BE2C (cell line): ENCODE measurements at regions not wholly inside any gene's neighbourhood (a gene's known extent, or its start where the extent isn't known, plus 50 kb on each side); places are given as distances from the start of the nearest gene placed in this dataset.
A peak's percentile ranks its signal among the peaks of the same experiment; 100 is the strongest.

Experiments
- DNase-seq: peaks from one replicate; pipeline ENCODE4 v3.0.0-alpha.2; 2020
- H3K27me3 ChIP-seq: fragments of 250-450 bp; sonication (Bioruptor Pico); 2 replicates; pipeline ENCODE4 v1.5.1; 2020; ENCODE audit warnings: mild to moderate bottlenecking
- H3K36me3 ChIP-seq: fragments of 250-450 bp; sonication (Bioruptor Pico); 2 replicates; pipeline ENCODE4 v1.5.1; 2020; ENCODE audit warnings: mild to moderate bottlenecking
- H3K4me1 ChIP-seq: fragments of 250-450 bp; sonication (Bioruptor Pico); 2 replicates; pipeline ENCODE4 v1.5.1; 2020
- H3K4me3 ChIP-seq: 2 replicates; pipeline ENCODE4 v1.5.1; 2011; ENCODE audit warnings: low read depth, low read length
- H3K9me3 ChIP-seq: fragments of 250-450 bp; sonication (Bioruptor Pico); 2 replicates; pipeline ENCODE4 v1.5.1; 2020
- TF ChIP-seq, protein P1 (sequence below): IDR thresholded peaks from 2 replicates; pipeline ENCODE4 v1.5.1; 2012; ENCODE audit warnings: mild to moderate bottlenecking, low read depth, low read length

DNA sequence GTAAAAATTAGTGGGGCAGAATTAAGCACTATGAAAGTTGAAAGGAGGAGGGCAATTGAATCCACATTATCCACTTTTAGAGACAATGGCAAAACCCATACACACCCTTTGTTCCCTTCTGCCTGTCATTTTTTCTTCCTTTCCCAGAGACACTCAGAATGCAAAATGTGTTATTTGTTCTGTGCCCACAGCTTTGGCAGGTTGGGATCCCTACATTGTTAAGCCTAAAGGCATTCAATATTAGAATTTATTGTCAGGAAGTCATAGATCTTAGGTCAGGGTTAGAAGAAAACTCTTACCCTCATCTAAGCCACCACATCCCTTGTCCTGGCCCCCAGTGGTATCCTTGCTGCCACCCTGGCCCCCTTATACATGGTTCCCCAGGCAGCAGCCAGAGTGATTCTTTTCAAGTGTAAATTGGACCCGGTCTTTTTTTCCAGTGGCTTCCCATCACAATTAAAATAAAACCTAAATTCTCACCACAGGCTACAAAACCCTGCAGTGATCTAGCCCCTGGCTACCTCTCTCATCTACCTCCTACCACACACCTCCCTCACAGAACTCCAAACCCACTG is 470.1 kb upstream of the ATP11B start:
- Histone ChIP-seq H3K4me3 (no peak overlapping the region), H3K4me1 (0 out of 2 replicates have a peak, but pooled peaks cover 4% of the 10 kb centered on the region), H3K9me3 (no peaks in the 10 kb centered on the region), H3K36me3 (no peaks in the 10 kb centered on the region), H3K27me3 (no peaks in the 10 kb centered on the region)
- TF ChIP-seq, protein P1, sequence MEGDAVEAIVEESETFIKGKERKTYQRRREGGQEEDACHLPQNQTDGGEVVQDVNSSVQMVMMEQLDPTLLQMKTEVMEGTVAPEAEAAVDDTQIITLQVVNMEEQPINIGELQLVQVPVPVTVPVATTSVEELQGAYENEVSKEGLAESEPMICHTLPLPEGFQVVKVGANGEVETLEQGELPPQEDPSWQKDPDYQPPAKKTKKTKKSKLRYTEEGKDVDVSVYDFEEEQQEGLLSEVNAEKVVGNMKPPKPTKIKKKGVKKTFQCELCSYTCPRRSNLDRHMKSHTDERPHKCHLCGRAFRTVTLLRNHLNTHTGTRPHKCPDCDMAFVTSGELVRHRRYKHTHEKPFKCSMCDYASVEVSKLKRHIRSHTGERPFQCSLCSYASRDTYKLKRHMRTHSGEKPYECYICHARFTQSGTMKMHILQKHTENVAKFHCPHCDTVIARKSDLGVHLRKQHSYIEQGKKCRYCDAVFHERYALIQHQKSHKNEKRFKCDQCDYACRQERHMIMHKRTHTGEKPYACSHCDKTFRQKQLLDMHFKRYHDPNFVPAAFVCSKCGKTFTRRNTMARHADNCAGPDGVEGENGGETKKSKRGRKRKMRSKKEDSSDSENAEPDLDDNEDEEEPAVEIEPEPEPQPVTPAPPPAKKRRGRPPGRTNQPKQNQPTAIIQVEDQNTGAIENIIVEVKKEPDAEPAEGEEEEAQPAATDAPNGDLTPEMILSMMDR, result no peak
- DNase-seq, result no peak

DNA sequence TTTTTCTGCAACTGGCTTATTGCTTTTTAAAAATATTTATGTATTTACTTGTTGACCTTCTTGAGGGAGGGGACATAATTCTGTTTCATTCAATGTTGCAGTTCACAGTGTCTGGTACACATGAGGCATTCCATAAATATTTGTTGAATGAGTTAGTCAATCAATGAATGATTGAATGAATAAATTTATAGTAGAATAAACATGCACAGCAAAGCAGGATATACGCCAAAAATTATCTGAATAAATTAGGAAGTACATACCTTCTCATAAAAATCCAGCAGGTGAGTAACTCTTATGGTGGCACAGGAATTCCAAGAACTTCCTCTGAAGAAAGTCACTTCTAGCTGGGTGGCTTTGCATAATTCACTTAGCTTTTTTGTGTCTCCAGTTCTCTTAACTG is 469.4 kb upstream of the ATP11B start:
- 0 out of 2 replicates have a peak, but pooled peaks cover 4% of the 10 kb centered on the region for H3K4me1 ChIP-seq
- H3K27me3 ChIP-seq, result no peaks in the 10 kb centered on the region
- TF ChIP-seq, protein P1, result no peak
- DNase-seq, result no peak
- no peak overlapping the region for H3K4me3 ChIP-seq
- no peaks in the 10 kb centered on the region for H3K36me3 ChIP-seq
- no peaks in the 10 kb centered on the region for H3K9me3 ChIP-seq

DNA sequence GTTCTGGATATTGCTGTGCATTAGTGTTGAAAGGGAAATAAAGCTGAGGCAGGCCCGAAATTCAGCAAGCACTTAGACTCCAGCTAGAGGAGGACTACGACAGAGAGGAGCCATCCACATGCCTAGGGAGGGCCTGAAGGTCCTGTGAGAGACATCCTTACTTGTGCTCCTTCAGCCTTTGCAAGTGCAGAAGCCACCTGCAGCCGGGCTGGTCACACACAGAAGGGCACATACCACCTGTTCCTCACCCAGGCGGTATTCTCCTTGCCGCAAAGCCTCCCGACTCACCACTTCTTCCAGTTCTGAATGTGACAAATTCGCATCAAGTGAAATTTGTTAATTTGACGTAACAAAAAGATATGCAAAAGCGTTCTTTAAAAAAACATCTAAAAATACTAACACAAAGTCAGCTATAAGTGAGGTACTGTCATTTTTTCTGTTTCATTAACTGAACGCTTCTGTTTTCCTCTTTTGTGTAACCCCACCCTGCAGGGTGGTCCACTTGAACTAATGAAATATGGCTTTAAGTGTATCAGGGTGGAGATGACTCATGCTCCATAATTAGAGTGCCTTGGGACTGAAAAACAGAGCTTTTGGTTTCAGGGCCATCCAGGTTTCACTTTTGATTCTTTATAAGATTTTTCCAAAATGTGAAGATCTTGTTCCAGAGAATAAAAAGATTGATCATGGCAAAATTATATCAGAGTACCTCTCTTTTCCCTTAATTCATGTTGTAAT is 467.9 kb upstream of the ATP11B start:
- H3K4me3 ChIP-seq, result no peak overlapping the region
- peaks cover 4% of the 10 kb centered on the region; the same call in 1 of the 2 replicates for H3K4me1 ChIP-seq
- TF ChIP-seq, protein P1, result no peak
- H3K36me3 ChIP-seq, result no peaks in the 10 kb centered on the region
- H3K9me3 ChIP-seq, result no peaks in the 10 kb centered on the region
- no peaks in the 10 kb centered on the region for H3K27me3 ChIP-seq
- DNase-seq, result no peak

DNA sequence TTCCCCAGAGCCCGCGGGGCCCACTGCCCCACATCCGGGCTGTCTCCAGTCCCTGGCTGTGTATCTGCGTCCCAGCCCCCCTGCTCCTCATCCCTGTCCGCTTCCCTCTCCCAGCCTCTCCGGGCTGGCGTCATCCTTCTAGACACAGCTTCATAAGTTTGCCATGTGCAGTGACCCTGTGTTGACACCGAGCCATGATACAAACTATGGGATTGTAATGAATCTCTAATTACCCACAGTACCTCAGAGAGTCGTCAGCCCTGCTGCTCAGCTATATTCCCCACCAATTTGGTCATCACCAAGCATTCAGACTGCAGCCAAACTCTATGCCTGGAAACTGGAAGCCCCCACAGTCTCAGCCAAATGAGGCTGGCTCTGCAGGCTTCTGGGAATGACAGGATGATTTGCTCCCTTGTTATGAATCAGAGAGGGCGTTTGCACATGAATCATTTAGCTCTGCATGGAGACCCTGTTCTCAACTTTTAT is 466.1 kb upstream of the ATP11B start:
- Histone ChIP-seq H3K4me1 (peaks cover 4% of the 10 kb centered on the region), H3K36me3 (no peaks in the 10 kb centered on the region), H3K9me3 (no peaks in the 10 kb centered on the region), H3K4me3 (peak overlapping the region; percentile 42), H3K27me3 (no peaks in the 10 kb centered on the region)
- peak; percentile 83 for DNase-seq
- TF ChIP-seq, protein P1, result no peak

DNA sequence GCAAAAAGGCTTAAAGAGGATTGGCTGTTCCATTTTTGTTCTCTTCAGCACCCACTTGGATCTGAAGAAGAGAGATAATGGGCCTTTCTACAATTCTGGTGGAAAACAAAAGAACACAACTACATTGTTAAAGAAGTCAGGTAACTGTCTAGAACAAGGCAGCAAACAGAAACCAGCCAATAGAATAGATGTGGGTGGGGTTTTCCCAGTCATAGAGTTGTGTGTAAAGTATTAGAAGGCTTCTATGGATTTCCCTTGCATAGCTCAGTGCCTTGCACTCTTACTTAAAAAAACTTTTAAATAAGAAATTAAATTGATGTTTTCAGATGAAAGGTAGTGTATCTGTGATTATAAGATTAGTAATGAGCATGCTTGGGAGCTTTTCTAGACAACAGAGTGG is 462.7 kb upstream of the ATP11B start:
- H3K4me1 ChIP-seq, result peaks cover 4% of the 10 kb centered on the region
- no peak overlapping the region for H3K4me3 ChIP-seq
- TF ChIP-seq, protein P1, result no peak
- H3K27me3 ChIP-seq, result no peaks in the 10 kb centered on the region
- H3K36me3 ChIP-seq, result no peaks in the 10 kb centered on the region
- no peak for DNase-seq
- no peaks in the 10 kb centered on the region for H3K9me3 ChIP-seq

DNA sequence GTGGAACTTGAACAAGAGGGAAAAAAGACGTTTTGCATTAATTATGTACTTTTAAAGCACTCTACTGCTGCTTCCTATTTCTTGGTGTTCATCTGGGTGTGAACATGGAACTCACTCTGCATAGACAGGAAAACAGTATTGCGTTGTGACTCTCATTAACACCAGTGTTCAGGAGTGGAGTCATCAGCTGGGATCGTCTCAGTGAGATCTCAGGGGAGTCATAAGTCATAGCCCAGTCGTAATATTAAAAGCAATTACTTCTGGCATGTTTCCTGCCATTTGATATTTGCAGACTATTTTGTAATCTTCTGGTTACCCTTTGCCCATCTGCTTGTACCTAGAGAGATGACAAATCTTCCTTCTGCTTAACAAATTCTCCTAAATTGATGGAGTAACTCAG is 462.0 kb upstream of the ATP11B start:
- no peaks in the 10 kb centered on the region for H3K9me3 ChIP-seq
- H3K27me3 ChIP-seq, result no peaks in the 10 kb centered on the region
- H3K36me3 ChIP-seq, result no peaks in the 10 kb centered on the region
- DNase-seq, result no peak
- TF ChIP-seq, protein P1, result no peak
- no peak overlapping the region for H3K4me3 ChIP-seq
- H3K4me1 ChIP-seq, result no peaks in the 10 kb centered on the region; the same call in none of the 2 replicates
